NT2/D1 (cell line): ENCODE measurements at regions not wholly inside any gene's neighbourhood (a gene's known extent, or its start where the extent isn't known, plus 50 kb on each side); places are given as distances from the start of the nearest gene placed in this dataset.

ENCODE experiments used
- DNase-seq: peaks from one replicate; pipeline ENCODE4 v3.0.0-alpha.2; 2011; ENCODE audit warnings: low read depth, low spot score
- H3K27me3 ChIP-seq: 2 replicates; pipeline ENCODE4 v1.6.0; 2011; ENCODE audit warnings: mild to moderate bottlenecking; ENCODE audit not compliant: insufficient read length, insufficient read depth
- H3K36me3 ChIP-seq: 2 replicates; pipeline ENCODE4 v1.6.1; 2011; ENCODE audit warnings: mild to moderate bottlenecking, low read length, mixed read lengths; ENCODE audit not compliant: insufficient read depth, insufficient read length
- H3K4me1 ChIP-seq: 2 replicates; pipeline ENCODE4 v1.5.1; 2011; ENCODE audit not compliant: insufficient read depth, insufficient read length
- H3K4me3 ChIP-seq: 2 replicates; pipeline ENCODE4 v1.5.1; 2011; ENCODE audit warnings: low read depth; ENCODE audit not compliant: insufficient read length
- H3K9ac ChIP-seq: 2 replicates; pipeline ENCODE4 v1.6.0; 2011; ENCODE audit warnings: low read depth; ENCODE audit not compliant: insufficient read length
- H3K9me3 ChIP-seq: 2 replicates; pipeline ENCODE4 v1.5.1; 2011; ENCODE audit warnings: mild to moderate bottlenecking, low read length; ENCODE audit not compliant: insufficient read depth
- SUZ12 ChIP-seq: IDR thresholded peaks from 2 replicates; pipeline ENCODE4 v1.6.1; 2011; ENCODE audit not compliant: insufficient read length, insufficient read depth; ENCODE audit errors: extremely low read depth
- YY1 ChIP-seq: IDR thresholded peaks from 2 replicates; pipeline ENCODE4 v1.6.1; 2011; ENCODE audit not compliant: insufficient read length, insufficient read depth
- ZNF274 ChIP-seq: IDR thresholded peaks from 2 replicates; pipeline ENCODE4 v1.6.1; 2011; ENCODE audit warnings: mild to moderate bottlenecking, low read depth, low read length

- no peaks in the 10 kb centered on the region for H3K27me3 ChIP-seq
- no peaks in the 10 kb centered on the region for H3K36me3 ChIP-seq
- no peaks in the 10 kb centered on the region for H3K9me3 ChIP-seq
- H3K4me1 ChIP-seq: no peaks in the 10 kb centered on the region
- no peak for DNase-seq
- H3K4me3 ChIP-seq: no peak overlapping the region
- no peak overlapping the region for H3K9ac ChIP-seq
- TF ChIP-seq ZNF274: no peak
- no peak for TF ChIP-seq YY1
- TF ChIP-seq SUZ12: no peak
These were observed 148.9 kb upstream of the PHACTR1 start for GRCh38 chr6:12567682-12568081.

- Histone ChIP-seq H3K9ac (no peak overlapping the region), H3K4me1 (no peaks in the 10 kb centered on the region), H3K9me3 (peaks cover 5% of the 10 kb centered on the region; the same call in 1 of the 2 replicates), H3K27me3 (no peaks in the 10 kb centered on the region), H3K36me3 (no peaks in the 10 kb centered on the region), H3K4me3 (no peak overlapping the region)
- DNase-seq: no peak
- no peak for TF ChIP-seq ZNF274
- TF ChIP-seq YY1: no peak
- TF ChIP-seq SUZ12: no peak
These were observed 146.9 kb upstream of the PHACTR1 start for GRCh38 chr6:12569646-12570045.

- no peaks in the 10 kb centered on the region for H3K27me3 ChIP-seq
- H3K4me3 ChIP-seq: no peak overlapping the region
- H3K9me3 ChIP-seq: peaks cover 5% of the 10 kb centered on the region; the same call in 1 of the 2 replicates
- H3K4me1 ChIP-seq: no peaks in the 10 kb centered on the region
- DNase-seq: no peak
- no peak overlapping the region for H3K9ac ChIP-seq
- TF ChIP-seq SUZ12 (no peak), ZNF274 (no peak), YY1 (no peak)
- H3K36me3 ChIP-seq: no peaks in the 10 kb centered on the region
These were observed 146.0 kb upstream of the PHACTR1 start for GRCh38 chr6:12570461-12571030.

GRCh38 chr6:12572896-12573827 is 143.4 kb upstream of the PHACTR1 start:
- Histone ChIP-seq H3K36me3 (no peaks in the 10 kb centered on the region), H3K27me3 (no peaks in the 10 kb centered on the region), H3K4me3 (no peak overlapping the region), H3K9me3 (peaks cover 5% of the 10 kb centered on the region; the same call in 1 of the 2 replicates), H3K4me1 (no peaks in the 10 kb centered on the region), H3K9ac (no peak overlapping the region)
- TF ChIP-seq ZNF274 (no peak), SUZ12 (no peak), YY1 (no peak)
- peak; percentile 15 for DNase-seq

- peaks cover 5% of the 10 kb centered on the region; the same call in 1 of the 2 replicates for H3K9me3 ChIP-seq
- no peaks in the 10 kb centered on the region for H3K4me1 ChIP-seq
- H3K9ac ChIP-seq: no peak overlapping the region
- TF ChIP-seq SUZ12 (no peak), ZNF274 (no peak), YY1 (no peak)
- H3K4me3 ChIP-seq: no peak overlapping the region
- H3K27me3 ChIP-seq: no peaks in the 10 kb centered on the region
- DNase-seq: no peak
- no peaks in the 10 kb centered on the region for H3K36me3 ChIP-seq
These were observed 140.6 kb upstream of the PHACTR1 start for GRCh38 chr6:12575961-12576360.

- no peak overlapping the region for H3K9ac ChIP-seq
- no peak overlapping the region for H3K4me3 ChIP-seq
- H3K4me1 ChIP-seq: no peaks in the 10 kb centered on the region
- TF ChIP-seq ZNF274 (no peak), SUZ12 (no peak), YY1 (no peak)
- no peak for DNase-seq
- peaks cover 5% of the 10 kb centered on the region; the same call in 1 of the 2 replicates for H3K9me3 ChIP-seq
- H3K27me3 ChIP-seq: no peaks in the 10 kb centered on the region
- no peaks in the 10 kb centered on the region for H3K36me3 ChIP-seq
These were observed 140.2 kb upstream of the PHACTR1 start for GRCh38 chr6:12576389-12576788.

GRCh38 chr6:12577124-12577850 is 139.3 kb upstream of the PHACTR1 start:
- Histone ChIP-seq H3K9ac (no peak overlapping the region), H3K4me1 (no peaks in the 10 kb centered on the region), H3K9me3 (peaks cover 5% of the 10 kb centered on the region; the same call in 1 of the 2 replicates), H3K4me3 (no peak overlapping the region), H3K36me3 (no peaks in the 10 kb centered on the region), H3K27me3 (no peaks in the 10 kb centered on the region)
- TF ChIP-seq SUZ12 (no peak), YY1 (no peak), ZNF274 (no peak)
- no peak for DNase-seq
